AG20443 (cell line): ENCODE measurements at regions not wholly inside any gene's neighbourhood (a gene's known extent, or its start where the extent isn't known, plus 50 kb on each side); places are given as distances from the start of the nearest gene placed in this dataset.

Source experiments
- DNase-seq: peaks from one replicate; pipeline ENCODE4 v3.0.0; 2012; ENCODE audit warnings: low spot score, mixed read lengths

DNA sequence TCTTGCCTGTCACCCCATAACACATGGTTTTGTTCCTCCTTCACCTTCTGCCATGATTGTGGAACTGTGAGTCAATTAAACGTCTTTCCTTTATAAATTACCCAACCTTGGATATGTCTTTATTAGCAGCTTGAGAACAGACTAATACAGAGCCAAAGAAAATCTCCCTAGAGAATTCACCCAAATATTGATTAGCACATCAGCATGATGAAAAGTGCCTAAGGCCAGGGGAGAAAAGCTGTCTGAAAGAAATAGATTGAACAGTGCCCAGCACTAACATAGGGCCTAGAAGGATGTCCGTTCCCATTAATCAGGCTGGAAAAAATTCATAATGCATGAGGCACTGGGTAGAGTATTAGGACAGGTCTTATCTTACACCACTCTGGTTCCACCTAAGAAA is 111.9 kb upstream of the CALN1 start:
- DNase-seq = no peak

DNA sequence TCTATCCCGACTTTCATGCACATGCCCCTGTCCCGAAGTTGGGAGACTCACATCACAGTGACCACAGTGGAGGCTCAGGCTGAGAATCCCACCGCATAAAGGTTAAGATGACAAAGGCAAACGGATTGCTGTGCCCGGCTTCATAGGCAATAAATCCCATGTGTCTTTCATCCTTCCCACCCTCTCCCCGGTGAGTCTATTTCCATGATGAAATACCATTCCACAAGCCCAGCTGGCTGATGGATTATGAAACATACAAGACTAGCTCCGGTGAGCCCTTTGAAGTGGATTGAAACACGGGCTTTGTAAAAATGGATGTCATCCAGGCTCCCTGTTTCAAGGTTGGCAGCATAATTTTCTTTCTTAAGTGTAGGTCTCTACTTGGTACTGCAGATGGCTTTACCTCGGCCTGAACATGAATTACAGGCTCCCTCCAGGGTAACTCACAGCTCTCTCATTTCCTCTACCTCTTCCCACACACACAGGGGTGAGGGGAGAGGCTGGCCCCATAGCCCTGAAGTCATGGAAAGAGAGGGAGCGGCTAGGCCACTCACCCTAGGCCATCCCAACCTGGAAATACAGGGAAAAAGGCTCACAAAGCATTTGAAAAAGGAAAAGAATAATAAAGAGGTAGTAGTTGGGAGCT is 92.0 kb upstream of the CALN1 start:
- no peak for DNase-seq

DNA sequence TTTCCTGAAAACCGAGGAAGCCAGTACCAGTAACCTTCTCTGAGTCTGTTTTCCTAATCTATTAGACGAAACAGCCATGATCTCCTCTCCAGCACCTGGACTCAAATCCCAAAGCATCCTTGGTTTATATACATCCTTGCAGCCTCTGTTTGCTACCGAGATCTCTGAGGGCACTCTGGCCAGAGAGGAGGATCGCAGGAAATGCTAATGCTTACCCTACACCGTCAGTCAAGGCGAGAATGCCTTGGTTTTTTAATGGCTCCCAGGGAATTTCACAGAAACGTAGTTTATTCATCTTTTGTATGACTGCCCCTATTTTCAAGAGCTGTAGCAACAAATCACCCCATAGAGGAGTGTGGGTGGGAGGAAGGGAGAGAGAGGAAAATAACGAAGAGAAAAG is 91.5 kb upstream of the CALN1 start:
- DNase-seq = no peak

DNA sequence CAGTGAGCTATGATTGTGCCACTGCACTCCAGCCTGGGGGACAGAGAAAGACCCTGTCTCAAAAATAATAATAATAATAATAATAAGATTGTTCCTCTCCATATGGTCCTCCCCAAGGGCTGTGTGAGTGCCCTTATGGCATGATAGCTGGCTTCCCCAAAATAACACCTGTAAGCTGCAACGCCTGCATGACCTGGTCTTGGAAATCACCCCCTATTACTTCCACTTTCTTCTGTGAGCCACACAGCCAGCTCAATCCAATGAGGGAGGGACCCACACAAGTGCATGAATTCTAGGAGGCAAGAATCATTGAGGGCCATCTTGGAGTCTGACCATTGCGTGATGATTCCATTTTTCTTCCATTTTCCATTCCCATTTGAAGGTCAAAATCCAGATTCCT is 82.7 kb upstream of the CALN1 start:
- DNase-seq = no peak

DNA sequence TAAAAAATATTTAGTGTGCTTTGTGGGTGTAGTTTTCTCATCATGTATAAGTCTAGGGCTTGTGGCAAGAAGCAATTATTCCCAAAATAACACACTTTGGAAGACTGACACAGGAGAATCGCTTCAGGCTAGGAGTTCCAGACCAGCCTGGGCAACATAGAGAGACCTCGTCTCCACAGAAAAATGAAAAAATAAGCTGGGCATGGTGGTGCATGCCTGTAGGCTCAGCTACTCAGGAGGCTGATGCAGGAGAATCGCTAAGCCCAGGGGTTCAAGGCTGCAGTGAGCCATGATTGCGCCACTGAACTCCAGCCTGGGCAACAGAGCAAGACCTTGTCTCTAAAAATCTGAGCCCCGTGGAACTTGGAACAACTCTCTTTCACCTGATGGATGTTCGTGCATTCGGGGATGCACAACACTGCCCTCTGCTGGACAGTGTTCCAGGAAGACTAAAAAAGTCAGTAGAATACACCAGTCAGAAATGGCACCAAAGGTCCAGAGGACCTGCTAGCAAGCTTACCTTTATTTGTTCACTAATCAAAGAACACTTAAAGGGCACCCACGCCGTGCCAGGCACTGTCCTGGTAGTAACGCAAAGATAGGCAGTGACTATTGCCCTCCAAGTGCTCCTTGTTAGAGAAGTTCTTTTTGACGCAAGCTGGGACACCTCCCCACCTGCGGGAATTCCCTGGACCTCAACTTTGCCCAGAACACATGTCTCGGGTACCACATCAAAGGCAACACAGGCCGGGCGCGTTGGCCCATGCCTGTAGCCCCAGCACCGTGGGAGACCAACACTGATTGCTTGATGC is 81.9 kb upstream of the CALN1 start:
- peak; percentile 58 for DNase-seq

DNA sequence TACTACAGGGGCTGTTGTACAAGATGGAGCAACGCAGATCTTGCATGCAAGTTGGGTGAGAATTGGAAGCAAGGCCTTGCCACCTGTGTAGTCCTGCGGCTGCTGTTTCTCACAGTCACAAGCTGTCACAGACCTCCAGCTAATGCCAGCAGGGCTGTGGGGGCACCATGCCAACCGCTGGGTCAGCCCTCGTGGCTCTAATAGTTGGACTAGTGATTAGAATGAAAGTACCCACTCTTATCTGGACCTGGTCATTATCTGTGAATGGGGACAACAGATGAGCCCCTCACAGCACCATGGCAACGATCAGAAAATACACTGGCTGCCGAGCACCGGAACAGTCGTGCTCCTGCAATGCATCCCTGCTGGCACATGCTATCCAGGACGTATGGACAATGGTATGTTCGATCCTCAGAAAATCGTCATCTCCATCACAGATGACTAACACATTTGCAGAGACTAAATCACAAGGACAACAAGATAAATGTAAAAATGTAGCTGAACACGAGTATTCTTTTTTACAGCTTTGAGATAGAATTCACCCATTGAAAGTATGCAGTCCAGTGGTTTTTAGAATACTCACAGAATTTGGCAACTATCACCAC is 80.4 kb upstream of the CALN1 start:
- DNase-seq = no peak

DNA sequence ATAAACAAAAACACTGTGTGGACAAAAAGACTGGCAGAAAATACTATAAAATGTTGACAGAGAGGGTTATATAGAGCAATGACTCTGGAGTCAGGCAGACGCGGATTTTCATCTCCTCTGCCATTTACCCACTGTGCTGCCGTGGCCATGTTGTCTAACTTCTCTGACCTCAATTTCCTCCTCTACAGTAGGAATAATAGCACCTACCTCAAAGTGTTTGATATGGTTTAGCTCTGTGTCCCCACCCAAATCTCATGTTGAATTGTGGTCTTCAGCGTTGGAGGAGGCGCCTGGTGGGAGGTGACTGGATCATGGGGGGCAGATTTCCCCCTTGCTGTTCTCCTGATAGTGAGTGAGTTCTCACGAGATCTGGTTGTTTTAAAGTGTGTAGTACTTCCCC is 78.2 kb upstream of the CALN1 start:
- DNase-seq = no peak

DNA sequence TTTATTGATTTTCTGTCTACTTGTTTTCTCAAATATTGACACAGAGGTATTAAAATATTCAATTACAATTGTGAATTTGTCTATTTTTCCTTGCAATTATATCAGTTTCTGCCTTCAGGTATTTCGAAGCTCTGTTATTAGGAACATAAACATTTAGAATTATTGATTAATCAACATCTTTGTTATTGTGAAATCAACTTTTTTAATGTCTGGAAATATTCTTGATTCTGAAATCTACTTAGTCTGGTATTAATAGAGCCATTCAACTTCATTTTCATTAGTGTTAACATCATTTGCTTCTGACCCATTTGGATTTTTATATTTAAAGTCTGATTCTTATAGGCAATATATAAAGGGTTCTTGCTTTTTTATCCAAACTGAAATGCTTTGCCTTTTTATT is 69.8 kb upstream of the CALN1 start:
- DNase-seq = no peak

DNA sequence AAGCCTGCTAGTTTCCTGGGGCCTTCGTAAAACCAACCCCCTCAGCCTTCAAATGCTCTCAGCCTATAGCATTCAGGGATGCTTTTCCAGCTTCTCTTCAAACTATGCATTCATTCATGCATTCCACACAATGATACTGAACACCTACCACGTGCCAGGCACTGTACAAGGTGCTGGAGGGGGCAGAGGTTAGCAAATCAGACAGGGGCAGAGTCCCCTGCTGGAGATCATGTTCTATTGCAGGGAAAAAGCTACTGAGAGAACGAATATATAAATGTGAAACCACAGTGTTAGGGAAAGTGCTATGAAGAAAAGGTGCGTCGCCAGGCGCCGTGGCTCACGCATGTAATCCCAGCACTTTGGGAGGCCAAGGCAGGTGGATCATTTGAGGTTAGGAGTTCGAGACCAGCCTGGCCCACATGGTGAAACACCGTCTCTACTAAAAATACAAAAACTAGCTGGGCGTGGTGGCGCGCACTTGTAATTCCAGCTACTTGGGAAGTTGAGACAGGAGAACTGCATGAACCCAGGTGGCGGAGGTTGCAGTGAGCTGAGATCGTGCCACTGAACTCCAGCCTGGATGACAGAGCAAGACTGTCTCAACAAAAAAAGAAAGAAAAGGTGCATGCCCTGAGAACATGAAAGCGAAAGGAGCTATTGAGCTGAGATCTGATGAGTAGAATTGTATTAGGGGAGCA is 64.6 kb upstream of the CALN1 start:
- DNase-seq = no peak

DNA sequence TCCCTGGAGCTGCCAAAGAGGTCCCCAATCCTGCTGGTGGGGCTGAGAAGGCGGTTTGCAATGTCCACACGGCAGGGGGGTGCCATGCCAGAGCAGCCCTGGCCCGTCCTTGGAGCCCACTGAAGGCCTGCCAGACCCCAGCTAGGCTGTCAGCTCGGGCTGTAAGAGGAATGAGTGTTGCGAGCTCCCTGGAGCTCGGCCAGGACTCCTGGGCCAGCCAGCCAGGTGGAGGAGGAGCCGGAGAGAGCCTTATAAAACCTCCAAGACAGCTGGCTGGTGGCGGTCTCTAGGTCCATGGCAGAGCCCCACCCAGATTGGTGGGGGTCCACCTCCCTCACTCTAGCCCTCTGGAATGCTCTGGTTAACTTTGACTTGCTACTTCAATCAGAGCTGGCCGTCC is 55.1 kb upstream of the CALN1 start:
- DNase-seq = no peak

DNA sequence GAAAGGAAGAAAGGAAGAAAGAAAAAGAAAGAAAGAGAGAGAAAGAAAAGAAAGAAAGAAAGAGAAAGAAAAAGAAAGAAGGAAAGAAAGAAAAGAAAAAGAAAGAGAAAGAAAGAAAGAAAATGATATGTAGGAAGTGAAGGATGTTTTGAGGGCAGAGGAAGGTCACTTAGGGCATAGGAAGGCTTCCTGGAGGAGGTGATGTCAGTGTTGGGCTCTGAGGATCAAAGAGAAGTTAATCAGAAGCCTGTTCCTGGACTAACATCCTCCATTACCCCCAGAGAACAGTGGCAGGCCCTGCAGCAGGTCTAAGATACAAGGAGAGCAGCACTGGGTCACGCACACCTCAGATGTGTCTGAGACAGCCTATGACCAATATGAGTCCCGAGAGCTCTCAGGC is 54.7 kb upstream of the CALN1 start:
- no peak for DNase-seq

DNA sequence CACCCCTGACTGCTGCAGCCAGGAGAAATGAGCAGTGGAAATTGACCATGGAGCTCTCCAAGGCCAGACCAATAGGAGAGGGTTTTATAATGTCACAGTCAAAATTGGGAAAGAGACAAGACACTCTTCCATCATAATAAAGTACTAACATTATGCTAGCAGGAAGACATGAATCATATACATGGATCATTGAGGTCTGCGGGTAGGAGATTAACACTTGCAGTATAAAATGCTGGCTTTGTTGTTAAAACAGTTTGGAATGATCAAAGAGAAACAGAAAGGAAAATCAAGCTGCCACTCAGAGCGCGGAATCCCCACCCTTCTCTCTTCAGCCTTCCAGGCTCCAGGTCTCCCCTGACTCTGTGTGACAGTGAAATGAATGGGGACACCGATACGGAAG is 53.4 kb upstream of the CALN1 start:
- no peak for DNase-seq

DNA sequence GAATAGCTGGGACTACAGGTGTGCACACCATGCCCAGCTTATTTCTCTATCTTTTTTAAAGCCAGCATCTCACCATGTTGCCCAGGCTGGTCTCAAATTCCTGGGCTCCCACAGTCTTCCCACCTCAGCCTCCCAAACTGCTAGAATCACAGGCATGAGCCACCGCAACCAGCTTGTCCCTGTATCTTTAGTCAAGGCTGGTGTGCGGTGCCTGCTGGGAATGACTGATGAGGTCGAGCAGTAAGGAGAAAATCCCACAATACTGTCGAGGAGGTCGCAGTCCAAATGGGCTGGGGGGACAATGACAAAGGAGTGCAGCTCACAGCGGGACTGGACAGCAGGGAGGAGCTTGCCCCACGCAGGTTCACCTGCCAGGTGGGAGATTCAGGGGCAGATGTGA is 50.2 kb upstream of the CALN1 start:
- no peak for DNase-seq
